IMR-90 (cell line): ENCODE measurements at regions not wholly inside any gene's neighbourhood (a gene's known extent, or its start where the extent isn't known, plus 50 kb on each side); places are given as distances from the start of the nearest gene placed in this dataset.

Source experiments
- ATAC-seq: fragments of 200-7000 bp; cut with Tn5 transposase; 2 replicates; pipeline ENCODE4 v1.9.1; 2020; ENCODE audit warnings: low read depth, mild to moderate bottlenecking, moderate library complexity
- BruUV-seq: library from RNA; stranded (reverse); fragments of 400-500 nt; replicated peaks from 2 replicates; lab custom pipeline; 2021; lab: Mats Ljungman, UMichigan
- CTCF ChIA-PET: fragments of 300-600 bp; formaldehyde crosslinking; extraction: SDS; loops from one replicate; lab custom pipeline; 2021; ENCODE audit warnings: antibody characterized with exemption; lab: Yijun Ruan, JAX
- POLR2A ChIA-PET: fragments of 300-600 bp; sonication (Branson Sonifier 250); formaldehyde crosslinking; loops from one replicate; lab custom pipeline; 2022; ENCODE audit warnings: antibody characterized with exemption; ENCODE audit not compliant: unreplicated experiment; lab: Charles Lee
- DNase-seq: peaks from one replicate; pipeline ENCODE4 v3.0.0; 2013
- H2AFZ ChIP-seq: replicated peaks from 2 replicates; pipeline ENCODE3; 2013; ENCODE audit warnings: low read length, mild to moderate bottlenecking; ENCODE audit not compliant: poor library complexity
- H2AK5ac ChIP-seq: 2 replicates; pipeline ENCODE4 v1.6.1; 2013; ENCODE audit warnings: low read depth, low read length, inconsistent platforms
- H2AK9ac ChIP-seq: replicated peaks from 2 replicates; pipeline ENCODE3; 2013; ENCODE audit warnings: mild to moderate bottlenecking, low read depth, low read length, moderate library complexity; ENCODE audit not compliant: poor library complexity
- H2BK120ac ChIP-seq: 2 replicates; pipeline ENCODE4 v1.6.1; 2013; ENCODE audit warnings: low read depth, low read length, inconsistent platforms
- H2BK15ac ChIP-seq: 3 replicates; pipeline ENCODE4 v1.6.1; 2013; ENCODE audit warnings: low read depth, low read length, inconsistent platforms
- H2BK20ac ChIP-seq: 2 replicates; pipeline ENCODE4 v1.6.1; 2013; ENCODE audit warnings: low read depth, mild to moderate bottlenecking, inconsistent platforms, low read length, moderate library complexity
- H2BK5ac ChIP-seq: 2 replicates; pipeline ENCODE4 v1.6.1; 2013; ENCODE audit warnings: mild to moderate bottlenecking, low read depth, low read length, inconsistent platforms; ENCODE audit not compliant: poor library complexity, severe bottlenecking
- H3K14ac ChIP-seq: replicated peaks from 2 replicates; pipeline ENCODE4 v1.6.1; 2013; ENCODE audit warnings: low read depth, low read length, inconsistent platforms
- H3K18ac ChIP-seq: 2 replicates; pipeline ENCODE4 v1.6.1; 2013; ENCODE audit warnings: low read depth, low read length, control low read depth
- H3K23ac ChIP-seq: 2 replicates; pipeline ENCODE4 v1.6.1; 2013; ENCODE audit warnings: low read depth, low read length, inconsistent platforms
- H3K27ac ChIP-seq: 2 replicates; pipeline ENCODE4 v1.5.1; 2013; ENCODE audit warnings: mild to moderate bottlenecking, control low read depth, low read length; ENCODE audit not compliant: insufficient read depth
- H3K27me3 ChIP-seq: 2 replicates; pipeline ENCODE4 v1.6.1; 2013; ENCODE audit warnings: low read length; ENCODE audit not compliant: control insufficient read depth, insufficient read depth
- H3K36me3 ChIP-seq: 2 replicates; pipeline ENCODE4 v1.6.1; 2013; ENCODE audit warnings: low read length, mixed read lengths; ENCODE audit not compliant: control insufficient read depth, insufficient read depth
- H3K4ac ChIP-seq: 2 replicates; pipeline ENCODE4 v1.6.1; 2013; ENCODE audit warnings: low read depth, low read length, inconsistent platforms
- H3K4me1 ChIP-seq: 2 replicates; pipeline ENCODE4 v1.6.1; 2013; ENCODE audit warnings: low read length, mixed read lengths; ENCODE audit not compliant: control insufficient read depth, insufficient read depth
- H3K4me2 ChIP-seq: 2 replicates; pipeline ENCODE4 v1.6.1; 2013; ENCODE audit warnings: low read depth, mild to moderate bottlenecking, control low read depth, low read length, moderate library complexity
- H3K4me3 ChIP-seq: 2 replicates; pipeline ENCODE4 v1.5.1; 2013; ENCODE audit warnings: low read depth, mild to moderate bottlenecking, control low read depth, low read length, moderate library complexity; ENCODE audit not compliant: insufficient read depth
- H3K56ac ChIP-seq: 2 replicates; pipeline ENCODE4 v1.6.1; 2013; ENCODE audit warnings: low read length, inconsistent platforms; ENCODE audit not compliant: insufficient read depth; ENCODE audit errors: extremely low read depth
- H3K79me1 ChIP-seq, 2 experiments: 2 replicates each; pipeline ENCODE4 v1.6.1; 2013; ENCODE audit warnings: low read length in 2 of 2, inconsistent platforms in 1 of 2, low read depth in 1 of 2
- H3K9ac ChIP-seq: 2 replicates; pipeline ENCODE4 v1.6.1; 2013; ENCODE audit warnings: low read depth, low read length, control low read depth
- H3K9me1 ChIP-seq: 2 replicates; pipeline ENCODE4 v1.6.1; 2013; ENCODE audit warnings: low read length, inconsistent platforms; ENCODE audit not compliant: insufficient read depth
- H3K9me3 ChIP-seq: 2 replicates; pipeline ENCODE4 v1.6.1; 2013; ENCODE audit warnings: low read length; ENCODE audit not compliant: control insufficient read depth, insufficient read depth
- H4K20me1 ChIP-seq: 2 replicates; pipeline ENCODE4 v1.6.1; 2013; ENCODE audit warnings: low read length, inconsistent platforms; ENCODE audit not compliant: insufficient read depth
- H4K5ac ChIP-seq: 2 replicates; pipeline ENCODE4 v1.6.1; 2013; ENCODE audit warnings: mild to moderate bottlenecking, low read depth, low read length, control low read depth
- H4K8ac ChIP-seq, 2 experiments: 2 replicates each; pipeline ENCODE4 v1.6.1; 2013; ENCODE audit warnings: low read depth in 2 of 2, low read length in 2 of 2, control low read depth in 1 of 2, inconsistent platforms in 1 of 2
- H4K91ac ChIP-seq: 2 replicates; pipeline ENCODE4 v1.6.1; 2013; ENCODE audit warnings: low read depth, low read length, inconsistent platforms; ENCODE audit not compliant: insufficient read depth
- CEBPB ChIP-seq: IDR thresholded peaks from 2 replicates; pipeline ENCODE4 v1.6.1; 2012; ENCODE audit warnings: low read depth, low read length, improper control_type of control experiment
- NFE2L2 ChIP-seq: fragments of 150-350 bp; IDR thresholded peaks from 2 replicates; pipeline ENCODE4 v1.6.1; 2016; ENCODE audit warnings: low read depth, mild to moderate bottlenecking, low read length
- POLR2A ChIP-seq: IDR thresholded peaks from 2 replicates; pipeline ENCODE4 v1.6.1; 2012; ENCODE audit warnings: mild to moderate bottlenecking, low read depth, low read length
- dilution Hi-C: fragments of 300-500 bp; cut with HindIII; formaldehyde crosslinking; loops from one replicate; pipeline ENCODE4 v1.14.3; 2018; ENCODE audit warnings: low sequenced_read_pairs; ENCODE audit not compliant: unreplicated experiment
- in situ Hi-C: fragments of 300-500 bp; cut with MboI; formaldehyde crosslinking; loops from 3 replicates; pipeline ENCODE4 v1.14.3; 2019; ENCODE audit warnings: low sequenced_read_pairs, inconsistent platforms, mixed read lengths
- intact Hi-C: fragments of 100-400 bp; cut with micrococcal nuclease; formaldehyde crosslinking; loops from 2 replicates; pipeline ENCODE4 v1.10.0; 2022
- TF ChIP-seq, protein P1 (sequence below): fragments of 150-350 bp; IDR thresholded peaks from 2 replicates; pipeline ENCODE4 v1.6.1; 2017; ENCODE audit warnings: mild to moderate bottlenecking, antibody characterized with exemption, low read length, low read depth

GRCh38 chr6:82066196-82066595 lies 181.3 kb downstream of the IBTK start:
- no peaks in the 10 kb centered on the region for H4K20me1 ChIP-seq
- CTCF ChIA-PET = interaction anchor here (0.7 kb wide), 1 partner anchor 43 kb away, joined by 3 read pairs; no protein-coding TSS in a partner anchor

More at GRCh38 chr6:82066196-82066595, 181.3 kb downstream of the IBTK start:
- Histone ChIP-seq H4K91ac (no peak overlapping the region), H3K9ac (no peak overlapping the region), H2BK5ac (no peak overlapping the region), H2AK5ac (no peak overlapping the region), H4K5ac (no peak overlapping the region), H3K14ac (no peak overlapping the region), H3K4ac (no peak overlapping the region), H3K9me3 (no peaks in the 10 kb centered on the region), H3K4me3 (no peak overlapping the region), H3K36me3 (no peaks in the 10 kb centered on the region), H3K27me3 (no peaks in the 10 kb centered on the region), H2AK9ac (no peak overlapping the region), H3K27ac (no peak overlapping the region), H3K4me2 (no peak overlapping the region), H3K23ac (no peak overlapping the region), H3K56ac (no peak overlapping the region), H2AFZ (no peak overlapping the region), H2BK20ac (no peak overlapping the region), H3K9me1 (no peaks in the 10 kb centered on the region), H3K4me1 (no peaks in the 10 kb centered on the region), H2BK120ac (no peak overlapping the region), H3K18ac (no peak overlapping the region), H2BK15ac (no peak overlapping the region), H4K8ac (no peak overlapping the region), H3K79me1 (no peaks in the 10 kb centered on the region)
- ATAC-seq = no peak
- POLR2A ChIA-PET = no interaction called here
- in situ Hi-C loops (no loop called here), intact Hi-C loops (no loop called here), dilution Hi-C loops (no loop called here)
- DNase-seq = no peak
- TF ChIP-seq, protein P1, sequence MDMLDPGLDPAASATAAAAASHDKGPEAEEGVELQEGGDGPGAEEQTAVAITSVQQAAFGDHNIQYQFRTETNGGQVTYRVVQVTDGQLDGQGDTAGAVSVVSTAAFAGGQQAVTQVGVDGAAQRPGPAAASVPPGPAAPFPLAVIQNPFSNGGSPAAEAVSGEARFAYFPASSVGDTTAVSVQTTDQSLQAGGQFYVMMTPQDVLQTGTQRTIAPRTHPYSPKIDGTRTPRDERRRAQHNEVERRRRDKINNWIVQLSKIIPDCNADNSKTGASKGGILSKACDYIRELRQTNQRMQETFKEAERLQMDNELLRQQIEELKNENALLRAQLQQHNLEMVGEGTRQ = no peak
- TF ChIP-seq CEBPB = no peak
- TF ChIP-seq POLR2A = no peak
- no peak for TF ChIP-seq NFE2L2
- no TSS peak for BruUV-seq
